ENCODE measurements at regions not wholly inside any gene's neighbourhood (a gene's known extent, or its start where the extent isn't known, plus 50 kb on each side); places are given as distances from the start of the nearest gene placed in this dataset.

- DNase-seq: no peak
Measured at GRCh38 chr10:64463406-64463805, 942.2 kb downstream of the REEP3 start.

- DNase-seq: no peak
Measured at GRCh38 chr10:64465653-64466052, 944.5 kb downstream of the REEP3 start.

- DNase-seq: no peak
Measured at GRCh38 chr10:64468219-64468618, 947.0 kb downstream of the REEP3 start.

- no peak for DNase-seq
Measured at GRCh38 chr10:64476506-64476905, 955.3 kb downstream of the REEP3 start.

- DNase-seq: no peak
Measured at GRCh38 chr10:64477791-64478190, 956.6 kb downstream of the REEP3 start.

GRCh38 chr10:64484811-64485330 lies 963.7 kb downstream of the REEP3 start:
- no peak for DNase-seq

- no peak for DNase-seq
Measured at GRCh38 chr10:64486149-64486548, 964.9 kb downstream of the REEP3 start.

- DNase-seq: no peak
Measured at GRCh38 chr10:64486901-64487300, 965.7 kb downstream of the REEP3 start.

- DNase-seq: no peak
Measured at GRCh38 chr10:64494901-64495300, 973.7 kb downstream of the REEP3 start.

GRCh38 chr10:64497306-64497705 lies 976.1 kb downstream of the REEP3 start:
- DNase-seq: no peak

GRCh38 chr10:64501807-64502206 lies 980.6 kb downstream of the REEP3 start:
- DNase-seq: no peak

- DNase-seq: no peak
Measured at GRCh38 chr10:64502936-64503335, 981.7 kb downstream of the REEP3 start.

- no peak for DNase-seq
Measured at GRCh38 chr10:64503429-64503828, 982.2 kb downstream of the REEP3 start.

GRCh38 chr10:64505501-64505900 lies 984.3 kb downstream of the REEP3 start:
- DNase-seq: no peak

- no peak for DNase-seq
Measured at GRCh38 chr10:64506963-64507362, 985.8 kb downstream of the REEP3 start.

- no peak for DNase-seq
Measured at GRCh38 chr10:64507651-64508028, 986.4 kb downstream of the REEP3 start.

- no peak for DNase-seq
Measured at GRCh38 chr10:64508029-64508661, 986.9 kb downstream of the REEP3 start.

- peak in 1 of 2 experiments; percentile 19 for DNase-seq
Measured at GRCh38 chr10:64515970-64516699, 994.9 kb downstream of the REEP3 start.

- DNase-seq: no peak
Measured at GRCh38 chr10:64518456-64518855, 997.3 kb downstream of the REEP3 start.

- DNase-seq: no peak
Measured at GRCh38 chr10:64519427-64519826, 998.2 kb downstream of the REEP3 start.

- no peak for DNase-seq
Measured at GRCh38 chr10:64519831-64520230, 998.6 kb downstream of the REEP3 start.

- DNase-seq: no peak
Measured at GRCh38 chr10:64523065-64523759, 1002.0 kb downstream of the REEP3 start.

- DNase-seq: no peak
Measured at GRCh38 chr10:64528294-64529002, 1007.2 kb downstream of the REEP3 start.

All from NCI-H2081 (cell line).